Middle frontal gyrus (tissue), 1 donor: ENCODE measurements at regions not wholly inside any gene's neighbourhood (a gene's known extent, or its start where the extent isn't known, plus 50 kb on each side); places are given as distances from the start of the nearest gene placed in this dataset.

ENCODE experiments used
- DNase-seq: peaks from one replicate; pipeline ENCODE4 v3.0.0-alpha.2; 2015; ENCODE audit warnings: low spot score; ENCODE audit errors: extremely low spot score

- no peak for DNase-seq
These were observed 225.1 kb upstream of the MPPED2 start for GRCh38 chr11:30811226-30811755.

- DNase-seq = no peak
These were observed 224.0 kb upstream of the MPPED2 start for GRCh38 chr11:30810116-30810515.

- DNase-seq = no peak
These were observed 215.2 kb upstream of the MPPED2 start for GRCh38 chr11:30801357-30801756.

GRCh38 chr11:30800904-30801303 is 214.8 kb upstream of the MPPED2 start:
- no peak for DNase-seq

DNA sequence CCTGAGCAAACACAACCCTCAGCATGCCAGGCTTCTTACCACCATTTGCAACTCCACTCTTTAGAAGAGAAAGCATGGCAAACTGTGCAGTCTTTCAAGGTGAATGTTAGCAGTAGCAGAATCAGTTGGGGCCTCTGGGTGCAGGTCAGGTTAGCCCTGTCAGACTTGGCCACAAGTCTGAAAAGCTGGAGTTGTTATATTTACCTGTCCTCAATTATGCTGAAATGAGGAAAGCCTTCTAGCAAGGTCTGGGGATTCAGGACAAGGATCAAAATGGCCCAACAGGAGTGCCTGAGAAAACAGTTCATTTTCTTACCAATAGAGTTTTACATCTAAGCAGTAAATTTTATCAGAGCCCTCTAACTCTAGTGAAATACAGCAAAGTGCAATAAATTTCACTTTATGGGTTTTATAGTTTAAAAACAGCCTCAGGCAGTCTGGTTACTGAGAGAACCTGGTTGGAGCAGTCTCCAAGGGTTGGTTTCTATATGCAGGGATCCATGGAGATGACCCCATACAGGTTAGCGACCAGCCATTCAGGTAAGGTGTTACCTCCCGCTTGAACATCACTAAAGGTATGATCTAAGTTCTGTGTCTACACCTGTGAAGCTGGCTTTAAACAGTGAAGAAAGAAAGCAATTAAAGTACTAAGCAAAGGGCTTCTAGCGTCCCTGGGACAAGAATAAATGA is 212.5 kb upstream of the MPPED2 start:
- DNase-seq = no peak

DNA sequence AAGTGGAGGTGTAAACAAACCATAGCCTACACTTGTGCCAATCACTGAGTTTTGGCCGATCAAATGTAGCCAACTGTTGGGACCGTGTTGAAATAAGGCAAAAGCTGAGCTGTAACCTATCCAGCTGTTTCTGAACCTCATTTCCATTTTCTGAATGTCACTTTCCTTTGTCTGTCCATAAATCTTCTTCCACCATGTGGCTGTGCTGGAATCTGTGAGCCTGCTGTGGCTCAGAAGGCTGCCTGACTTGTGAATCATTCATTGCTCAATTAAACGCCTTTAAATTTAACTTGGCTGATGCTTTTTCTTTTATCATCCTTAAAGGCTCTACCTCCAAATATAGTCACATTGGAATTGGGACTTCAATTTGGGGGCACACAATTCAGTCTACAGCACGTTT is 203.1 kb upstream of the MPPED2 start:
- no peak for DNase-seq

DNA sequence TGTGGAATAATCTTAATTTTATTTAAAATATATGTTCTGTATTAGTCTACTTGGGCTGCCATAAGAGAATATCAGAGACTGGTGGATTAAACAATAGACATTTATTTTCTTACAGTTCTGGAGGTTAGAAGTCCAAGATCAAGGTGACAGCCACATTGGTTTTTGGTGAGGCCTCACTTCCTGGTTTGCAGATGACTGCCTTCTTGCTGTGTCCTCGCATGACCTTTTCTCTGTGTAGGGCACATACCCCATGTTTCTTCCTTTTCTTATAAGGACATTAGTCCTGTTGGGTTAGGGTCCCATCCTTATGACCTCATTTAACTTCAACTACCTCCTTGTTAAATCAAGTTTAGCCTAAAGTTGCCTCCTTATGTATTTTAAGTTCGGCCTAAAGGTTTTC is 202.7 kb upstream of the MPPED2 start:
- DNase-seq = no peak

GRCh38 chr11:30786256-30787110 is 200.3 kb upstream of the MPPED2 start:
- DNase-seq = no peak

- DNase-seq = no peak
These were observed 192.4 kb upstream of the MPPED2 start for GRCh38 chr11:30778596-30778995.

GRCh38 chr11:30775233-30775522 is 189.0 kb upstream of the MPPED2 start:
- peak; percentile 25 for DNase-seq

- DNase-seq = peak; percentile 3
These were observed 188.5 kb upstream of the MPPED2 start for GRCh38 chr11:30774496-30775232.

- no peak for DNase-seq
These were observed 186.8 kb upstream of the MPPED2 start for GRCh38 chr11:30772908-30773307.

DNA sequence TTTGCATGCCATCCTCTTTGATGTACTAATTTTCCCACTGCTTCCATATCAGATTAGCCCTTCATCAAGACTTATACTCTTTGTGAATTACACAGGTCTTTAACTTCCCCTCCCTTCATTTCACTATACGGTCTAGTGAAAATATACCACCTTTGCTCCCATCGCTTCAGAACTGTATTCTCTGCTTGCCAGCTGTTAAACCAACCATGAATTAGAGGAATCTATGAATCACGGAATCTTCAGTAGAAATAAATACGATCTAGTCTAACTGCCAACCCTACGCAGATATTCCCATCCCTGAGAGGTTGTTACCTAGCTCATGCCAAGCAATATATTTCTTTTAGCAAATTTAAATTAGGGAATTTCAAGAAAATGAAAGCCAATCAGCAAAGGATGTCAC is 177.8 kb upstream of the MPPED2 start:
- DNase-seq = no peak

- DNase-seq = no peak
These were observed 176.0 kb upstream of the MPPED2 start for GRCh38 chr11:30762188-30762587.

DNA sequence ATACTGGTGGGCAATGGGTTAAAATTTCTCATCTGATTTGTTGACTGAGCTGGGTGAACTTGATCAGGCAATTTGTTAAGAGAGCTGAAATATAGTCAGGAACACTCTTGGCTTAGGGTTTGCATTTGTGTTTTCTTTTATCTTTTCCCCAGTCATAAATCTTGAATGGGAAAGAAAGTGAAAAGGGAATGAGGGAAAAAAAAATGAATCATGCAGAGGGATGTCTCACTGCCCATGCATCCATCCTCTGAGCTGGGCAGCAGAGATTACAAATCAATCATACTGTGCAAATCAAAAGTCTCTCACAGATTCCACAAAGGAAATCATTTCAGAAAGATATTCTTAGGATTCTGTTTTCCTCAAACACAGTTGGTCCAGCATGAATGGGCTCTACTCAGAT is 174.2 kb upstream of the MPPED2 start:
- DNase-seq = no peak

DNA sequence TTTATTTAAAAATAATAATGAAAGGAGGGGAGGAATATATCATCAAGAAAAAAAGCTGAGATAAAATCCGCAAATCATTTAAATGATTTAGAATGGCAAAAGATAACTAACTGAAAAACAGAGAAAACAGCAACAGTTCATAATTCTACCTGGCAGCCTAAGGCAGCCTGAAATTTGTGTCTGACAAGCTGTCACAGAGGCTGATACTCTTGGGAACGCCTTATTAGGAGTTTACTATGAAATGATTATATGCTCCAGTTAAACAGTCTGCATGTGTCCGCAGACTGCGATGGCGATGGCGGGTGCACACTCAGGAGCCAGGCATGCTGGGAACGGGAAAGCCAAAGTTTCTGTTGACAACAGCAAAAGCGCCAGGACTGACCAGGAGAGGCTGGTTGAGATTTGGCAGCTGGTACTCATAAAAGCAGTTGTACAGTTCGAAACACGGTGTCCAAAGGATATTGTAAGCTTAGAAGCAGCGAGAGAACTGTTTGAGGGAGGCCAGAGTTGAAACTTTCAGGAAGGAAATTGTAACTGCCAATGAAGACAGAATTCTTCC is 172.9 kb upstream of the MPPED2 start:
- no peak for DNase-seq

GRCh38 chr11:30758518-30758917 is 172.4 kb upstream of the MPPED2 start:
- DNase-seq = no peak

DNA sequence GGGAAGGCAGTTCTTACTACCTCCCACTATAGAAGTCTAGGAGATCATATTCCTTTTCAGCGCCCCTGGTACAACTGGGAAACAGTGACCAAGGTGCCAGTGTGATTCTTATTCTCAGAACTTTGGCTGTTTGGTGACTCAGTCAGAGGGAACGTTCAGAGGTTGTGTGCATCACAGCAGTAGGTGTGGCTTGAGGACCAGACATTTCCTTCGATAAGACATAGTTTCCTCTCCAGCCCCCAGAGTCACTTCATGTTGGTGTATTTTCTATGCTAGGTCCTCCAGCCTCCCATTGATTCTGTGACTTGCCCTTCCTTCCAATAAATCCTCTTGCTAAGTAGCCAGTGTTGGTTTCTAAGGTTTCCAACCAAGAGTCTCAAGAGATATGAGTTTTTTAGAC is 171.9 kb upstream of the MPPED2 start:
- no peak for DNase-seq

DNA sequence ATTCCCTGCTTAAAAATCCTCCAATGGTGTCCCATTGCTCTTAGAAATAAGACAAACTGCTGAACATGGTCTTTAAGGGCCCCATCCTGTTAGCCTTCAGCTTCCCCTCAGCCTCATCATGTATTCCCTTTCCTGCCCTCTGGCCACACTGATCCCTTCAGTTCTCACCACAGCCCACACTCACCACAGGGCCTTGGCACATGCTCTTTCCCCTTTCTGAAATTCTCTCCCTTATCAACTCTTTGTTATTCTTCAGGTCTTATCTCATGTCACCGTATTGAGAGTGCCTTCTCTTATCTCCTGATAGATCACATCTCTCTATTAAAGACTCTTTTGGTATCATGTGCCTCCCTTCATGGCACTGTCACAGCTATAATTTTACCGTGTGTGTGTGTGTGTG is 167.8 kb upstream of the MPPED2 start:
- no peak for DNase-seq

DNA sequence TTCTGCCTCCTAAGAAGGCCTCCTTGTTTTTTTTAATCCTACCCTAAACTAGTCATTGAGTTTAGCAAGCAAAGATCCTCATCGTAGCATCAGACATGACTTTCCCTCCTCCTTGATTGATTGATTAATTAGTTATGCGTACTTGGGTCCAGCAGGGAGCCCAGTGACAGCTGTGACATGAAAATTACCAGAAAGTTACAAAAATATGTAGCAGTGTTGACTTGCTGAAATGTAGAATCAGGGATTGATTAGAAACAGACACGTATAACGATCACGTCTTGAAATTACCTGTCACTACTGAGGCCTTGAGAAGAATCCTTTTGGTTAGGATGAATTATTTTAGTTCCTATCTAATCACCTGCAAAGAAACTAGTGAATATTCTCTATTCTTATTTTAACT is 167.4 kb upstream of the MPPED2 start:
- DNase-seq = no peak

- DNase-seq = no peak
These were observed 163.1 kb upstream of the MPPED2 start for GRCh38 chr11:30749268-30749667.

DNA sequence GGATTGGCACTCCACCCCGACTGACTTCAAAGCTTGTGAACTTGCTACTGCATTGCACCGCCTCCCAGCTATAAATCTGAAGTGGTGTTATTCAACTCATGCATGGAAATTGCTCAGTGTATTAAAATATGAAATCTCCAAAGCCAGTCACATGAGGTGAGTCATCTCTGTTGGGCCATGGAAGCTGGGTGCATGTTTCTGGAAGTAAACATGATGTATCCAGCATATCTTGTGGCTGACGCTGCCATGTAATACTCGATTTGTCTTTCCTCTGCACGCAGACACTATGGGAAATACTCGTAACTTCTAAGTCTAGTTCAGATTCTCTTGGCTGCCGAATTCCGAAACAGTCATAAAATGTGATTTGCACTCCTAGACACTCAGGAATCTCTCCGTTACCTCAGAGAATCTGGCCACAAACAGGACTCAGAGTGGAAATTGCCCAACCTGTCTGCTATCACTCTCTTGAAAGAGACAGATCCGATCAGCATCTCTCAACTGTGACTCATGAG is 154.9 kb upstream of the MPPED2 start:
- DNase-seq = no peak
